NCI-H446 (cell line): ENCODE measurements at regions not wholly inside any gene's neighbourhood (a gene's known extent, or its start where the extent isn't known, plus 50 kb on each side); places are given as distances from the start of the nearest gene placed in this dataset.
"Not testable (repeated sequence)": the region's sequence is repeated elsewhere in the genome, so short reads cannot be mapped to it uniquely, and the experiment has no call there.

Experiments used
- DNase-seq, 2 experiments: peaks; one replicate each; lab custom pipeline; 2025; lab: John Stamatoyannopoulos, UW

- no peak for DNase-seq
Observed at GRCh38 chr15:99455789-99456160, 110.0 kb upstream of the MEF2A start.

DNA sequence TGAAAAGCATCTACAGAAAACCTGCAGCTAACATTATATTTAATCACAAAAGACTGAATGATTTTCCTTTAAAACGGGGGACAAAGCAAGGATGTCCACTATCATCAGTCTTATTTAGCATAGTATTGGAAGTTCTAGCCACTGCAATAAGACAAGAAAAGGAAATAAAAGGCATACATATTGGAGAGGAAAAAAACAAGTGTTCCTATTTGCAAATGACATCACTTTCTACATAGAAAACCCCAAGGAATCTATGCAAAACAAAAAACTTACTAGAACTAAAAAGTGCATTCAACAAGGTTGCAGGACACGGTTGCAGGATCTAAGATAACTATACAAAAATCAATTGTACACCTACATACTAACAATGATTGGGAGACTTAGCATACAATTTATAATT, 101.6 kb upstream of the MEF2A start:
- DNase-seq = no peak

DNA sequence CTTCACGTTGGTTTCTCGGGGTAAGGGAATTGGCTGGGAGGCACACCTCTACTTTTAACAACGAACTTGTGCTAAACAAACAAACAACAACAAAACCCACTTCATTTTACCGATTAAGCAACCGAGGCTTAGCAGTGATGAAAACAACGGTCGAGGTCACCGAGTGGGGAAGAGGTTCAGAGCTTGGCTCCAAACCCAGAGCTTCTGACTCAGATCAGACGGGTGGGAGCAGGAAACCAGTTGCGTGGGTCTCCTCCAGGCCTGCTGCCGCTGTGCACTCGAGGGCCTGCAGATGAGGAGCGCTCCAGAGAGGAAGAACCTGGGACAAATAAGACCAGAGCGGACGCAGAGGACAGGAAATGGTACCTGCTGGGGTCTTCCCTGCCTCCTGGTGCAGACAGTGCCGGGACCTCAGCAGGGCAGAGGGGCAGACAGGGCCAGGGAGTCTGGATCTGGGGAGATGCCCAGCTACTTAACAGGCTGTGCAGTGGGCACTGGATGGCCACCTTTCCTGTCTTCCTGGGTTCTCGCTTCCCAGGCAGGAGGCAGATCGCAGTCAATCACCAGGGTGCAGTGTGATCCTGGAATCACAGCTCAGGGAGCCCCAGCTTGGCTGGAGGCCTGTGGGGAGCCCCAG, 99.0 kb upstream of the MEF2A start:
- no peak for DNase-seq

- DNase-seq = no peak
Observed at GRCh38 chr15:99467338-99467720, 98.5 kb upstream of the MEF2A start.

DNA sequence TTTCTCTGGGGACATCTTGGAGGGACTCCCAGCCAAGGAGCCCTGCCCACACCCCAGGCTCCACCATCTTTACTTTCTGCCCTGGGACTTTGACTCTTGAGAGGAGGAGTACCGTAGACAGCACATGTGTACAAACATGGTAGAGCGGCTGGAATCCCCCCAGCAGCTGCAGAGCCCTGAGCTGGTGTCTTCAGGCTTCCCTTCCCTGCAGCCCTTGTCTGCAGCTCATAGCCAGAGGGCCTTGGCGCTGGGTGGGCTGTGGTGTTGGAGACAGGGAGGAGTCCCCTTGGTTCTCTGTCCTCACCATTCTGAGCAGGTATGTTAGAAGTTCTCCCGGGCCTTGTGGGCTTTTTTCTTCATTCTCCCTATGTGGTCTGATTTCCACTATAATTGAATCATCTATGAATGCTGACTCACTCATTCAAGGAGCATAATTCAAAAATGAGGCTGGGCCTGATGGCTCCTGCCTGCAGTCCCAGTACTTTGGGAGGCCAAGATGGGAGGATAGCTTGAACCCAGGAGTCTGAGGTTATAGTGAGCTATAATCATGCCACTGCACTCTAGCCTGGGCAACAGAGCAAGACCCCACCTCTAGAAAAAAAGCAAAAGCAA, 97.8 kb upstream of the MEF2A start:
- no peak for DNase-seq

DNA sequence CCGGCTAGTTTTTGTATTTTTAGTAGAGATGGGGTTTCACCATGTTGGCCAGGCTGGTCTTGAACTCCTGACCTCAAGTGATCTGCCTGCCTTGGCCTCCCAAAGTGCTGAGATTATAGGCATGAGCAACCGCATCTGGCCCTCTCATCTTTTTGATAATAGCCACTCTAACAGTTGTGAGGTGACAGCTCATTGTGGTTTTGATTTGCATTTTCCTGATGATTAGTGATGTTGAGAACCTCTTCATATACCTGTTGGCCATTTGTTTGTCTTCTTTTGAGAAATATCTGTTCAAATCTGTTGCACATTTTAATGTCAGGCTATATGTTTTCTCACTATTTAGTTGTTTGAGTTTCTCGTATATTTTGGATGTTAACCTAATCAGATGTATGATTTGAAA, 95.6 kb upstream of the MEF2A start:
- not testable (repeated sequence) for DNase-seq

DNA sequence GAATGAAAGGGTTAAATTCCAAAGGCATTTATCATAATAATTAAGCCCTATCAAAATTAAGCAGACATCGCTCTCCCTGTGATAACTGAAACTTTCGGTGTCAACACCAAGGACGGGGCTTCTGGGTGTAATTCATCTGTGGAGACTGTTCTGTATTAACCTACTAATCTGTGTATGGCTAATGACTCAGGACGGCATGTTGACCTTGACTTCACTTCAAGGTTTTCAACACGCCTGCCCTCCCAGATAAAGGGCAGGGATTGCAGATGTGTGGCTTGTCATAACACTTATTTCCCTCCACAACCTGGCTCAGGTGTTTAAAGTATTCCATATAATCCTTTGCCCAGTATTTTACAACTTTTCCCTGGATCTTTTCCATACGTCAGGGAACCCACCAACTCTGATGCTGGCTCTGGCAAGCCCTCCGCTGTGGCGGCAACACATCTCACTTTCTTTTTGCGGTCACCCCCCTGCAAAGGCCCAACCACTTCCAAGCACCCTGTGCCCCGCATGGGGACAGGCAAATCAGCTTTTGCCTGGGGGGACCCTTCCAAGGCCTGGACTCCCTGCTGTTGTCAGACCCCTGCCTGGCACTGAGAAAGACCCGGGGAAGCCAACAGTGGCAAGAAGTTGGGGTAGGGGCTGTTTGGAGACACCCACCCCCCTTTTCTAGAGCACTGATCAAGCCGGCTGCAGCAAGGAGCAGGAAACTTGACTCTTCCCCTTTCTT, 93.2 kb upstream of the MEF2A start:
- no peak for DNase-seq

DNA sequence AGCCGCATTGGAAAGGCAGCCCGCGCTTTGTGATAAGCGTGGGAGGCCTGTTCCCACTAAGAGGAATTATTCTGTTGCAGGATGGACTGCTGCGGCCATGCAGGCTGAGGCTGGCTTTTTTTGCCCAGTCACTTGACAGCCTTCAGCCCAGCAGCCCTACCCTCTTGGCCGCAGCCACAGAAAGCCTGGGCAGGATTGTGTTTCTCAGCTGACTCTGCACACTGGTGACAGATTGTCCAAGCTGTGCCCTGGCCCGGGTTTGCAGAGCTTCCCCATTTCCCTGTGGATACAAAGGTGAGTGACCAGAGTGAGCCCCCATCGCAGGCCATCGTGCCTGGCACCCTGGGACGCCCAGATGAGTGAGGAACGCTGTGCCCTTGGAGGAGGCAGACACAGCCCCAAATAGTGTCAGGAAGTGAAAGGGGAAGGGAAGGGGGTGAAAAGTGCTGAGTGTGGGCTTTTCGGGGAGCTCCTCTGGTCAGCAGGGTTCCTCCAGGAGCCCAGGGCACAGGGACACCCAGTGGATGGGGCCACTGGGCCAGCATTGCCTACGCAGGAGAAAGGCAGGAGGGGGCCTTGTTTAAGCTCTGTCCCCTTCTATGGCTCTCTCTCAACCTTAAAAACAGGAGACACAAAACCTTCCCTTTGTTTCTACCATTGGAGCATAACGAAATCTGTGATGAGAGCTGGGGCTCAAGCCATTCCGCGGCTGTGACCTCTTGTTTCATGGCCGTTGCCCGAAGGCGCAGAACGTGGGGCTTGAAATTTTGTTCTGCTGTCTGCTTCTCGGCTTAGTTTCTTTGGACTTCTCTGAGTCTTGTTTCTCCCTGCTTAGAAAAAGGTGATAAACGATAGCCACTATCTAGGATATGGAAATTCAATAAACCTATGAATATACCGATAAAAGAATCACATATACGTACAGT, 91.5 kb upstream of the MEF2A start:
- DNase-seq = no peak

- DNase-seq = no peak
Observed at GRCh38 chr15:99474909-99475753, 90.7 kb upstream of the MEF2A start.

DNA sequence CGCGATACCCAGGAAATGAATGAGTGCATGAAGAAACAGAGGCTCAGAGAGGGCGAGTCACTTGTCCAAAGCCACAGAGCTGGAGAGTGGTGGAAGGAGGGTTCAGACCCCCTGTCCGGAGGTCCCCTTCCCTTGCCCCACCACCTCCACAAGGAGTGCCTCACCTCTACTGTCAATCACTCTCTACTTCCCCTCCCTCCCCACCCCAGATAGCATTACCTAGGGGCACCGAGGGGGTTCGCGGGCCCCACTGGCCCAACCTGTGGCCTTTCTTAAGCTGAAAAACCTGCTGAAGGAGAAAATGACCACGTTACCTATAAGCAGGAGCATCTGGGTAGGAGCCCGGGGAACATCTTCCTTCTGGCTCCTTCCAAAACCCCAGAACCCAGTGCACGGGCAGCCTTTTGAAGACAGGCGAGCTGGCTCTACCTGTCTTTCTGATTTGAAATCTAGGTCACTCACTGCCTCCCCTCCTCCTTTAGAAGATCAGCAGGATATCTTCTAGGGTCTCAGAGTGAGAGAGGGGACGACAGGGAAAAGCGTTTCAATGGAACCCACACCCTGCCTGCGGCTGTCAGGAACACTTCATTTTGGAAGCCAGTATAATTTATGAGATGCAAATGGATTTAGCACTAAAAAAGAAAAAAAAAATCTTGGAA, 89.9 kb upstream of the MEF2A start:
- no peak for DNase-seq

GRCh38 chr15:99476413-99477222, 89.2 kb upstream of the MEF2A start:
- peak in 1 of 2 experiments; percentile 45 for DNase-seq

DNA sequence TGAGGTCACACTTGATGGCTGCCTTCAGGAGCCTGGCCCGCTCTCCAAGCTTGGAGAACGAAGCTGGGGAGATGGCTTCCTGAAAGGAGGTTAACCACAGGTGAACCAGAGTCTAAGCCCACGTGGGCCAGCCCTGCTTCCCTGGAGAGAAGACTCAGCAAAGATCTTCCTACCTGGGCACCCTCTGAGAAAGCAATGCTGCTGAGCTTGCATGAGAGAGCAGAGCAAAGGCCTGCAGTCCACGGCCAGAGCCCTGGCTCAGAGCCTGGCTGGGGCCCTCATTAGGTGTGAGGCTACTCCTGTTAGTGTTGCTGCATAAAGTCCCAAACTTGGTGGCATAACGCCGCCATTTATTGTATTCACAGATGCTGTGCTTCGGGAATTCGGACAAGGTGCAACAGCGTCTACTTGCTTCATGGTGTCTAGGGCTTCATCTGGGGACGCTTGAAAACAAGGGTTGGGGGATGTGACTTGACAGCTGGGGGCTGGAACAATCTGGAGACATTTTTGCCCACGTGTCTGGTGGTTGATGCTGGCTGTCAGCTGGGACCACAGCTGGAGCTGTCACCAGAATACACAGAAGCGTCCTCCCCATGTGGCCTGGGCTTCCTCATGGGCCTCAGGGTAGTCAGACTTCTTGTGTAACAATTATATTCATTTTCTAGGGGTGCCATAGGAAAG, 87.9 kb upstream of the MEF2A start:
- no peak for DNase-seq

DNA sequence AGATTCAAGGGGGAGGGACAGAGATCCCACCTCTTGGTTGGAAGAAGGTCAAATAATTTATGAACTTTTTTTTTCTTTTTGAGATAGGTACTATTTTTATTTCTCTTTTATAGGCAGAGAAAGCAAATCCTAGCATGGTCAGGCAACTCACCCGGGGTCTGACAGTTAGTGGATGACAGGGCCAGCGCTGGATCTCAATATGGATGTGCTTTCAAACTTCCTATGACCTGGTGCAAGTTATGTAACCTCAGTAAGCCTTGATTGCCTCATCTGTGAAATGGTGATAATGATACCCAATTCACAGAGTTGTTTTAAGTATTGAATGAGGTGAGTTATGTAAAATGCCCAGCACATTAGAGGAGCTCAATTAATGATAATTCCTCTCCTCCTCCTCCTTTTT, 86.8 kb upstream of the MEF2A start:
- DNase-seq = no peak

GRCh38 chr15:99480016-99480810, 85.6 kb upstream of the MEF2A start:
- DNase-seq = peak in 1 of 2 experiments; percentile 11

GRCh38 chr15:99481113-99481950, 84.5 kb upstream of the MEF2A start:
- DNase-seq = no peak

- no peak for DNase-seq
Observed at GRCh38 chr15:99481951-99482230, 83.9 kb upstream of the MEF2A start.

DNA sequence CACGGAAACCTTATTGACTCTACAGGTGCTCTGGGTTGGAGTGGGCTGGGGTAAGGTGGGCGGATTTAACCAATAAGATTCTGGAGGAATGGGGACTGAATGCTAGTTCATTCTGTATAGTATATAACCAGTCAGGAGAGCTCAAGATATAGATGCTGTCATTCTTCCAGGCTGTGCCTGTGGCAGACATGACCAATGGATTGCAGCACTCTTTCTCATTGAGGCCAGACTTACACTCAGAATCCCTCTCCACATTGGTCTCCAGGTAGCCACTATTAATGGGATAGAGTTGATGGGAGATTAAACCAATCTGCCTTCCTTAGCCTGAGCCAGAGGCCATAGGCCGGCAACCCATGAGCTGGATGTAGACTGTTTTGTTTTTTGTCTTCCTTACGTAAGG, 82.8 kb upstream of the MEF2A start:
- no peak for DNase-seq
